GM13977 (cell line): ENCODE measurements at regions not wholly inside any gene's neighbourhood (a gene's known extent, or its start where the extent isn't known, plus 50 kb on each side); places are given as distances from the start of the nearest gene placed in this dataset.

Source experiments
- DNase-seq: peaks from one replicate; pipeline ENCODE4 v3.0.0; 2012; ENCODE audit warnings: low spot score
- in situ Hi-C: fragments of 300-500 bp; cut with MboI; formaldehyde crosslinking; loops from one replicate; pipeline ENCODE4 v1.12.0; 2022; ENCODE audit warnings: low sequenced_read_pairs, low pct_unique_long_range_greater_than_20kb, mixed read lengths, inconsistent platforms; ENCODE audit not compliant: unreplicated experiment
- TF ChIP-seq, protein P1 (sequence below): IDR thresholded peaks from 2 replicates; pipeline ENCODE4 v1.5.1; 2012; ENCODE audit warnings: mild to moderate bottlenecking, control low read depth; ENCODE audit not compliant: insufficient read depth; ENCODE audit errors: extremely low read depth, missing control alignments

DNA sequence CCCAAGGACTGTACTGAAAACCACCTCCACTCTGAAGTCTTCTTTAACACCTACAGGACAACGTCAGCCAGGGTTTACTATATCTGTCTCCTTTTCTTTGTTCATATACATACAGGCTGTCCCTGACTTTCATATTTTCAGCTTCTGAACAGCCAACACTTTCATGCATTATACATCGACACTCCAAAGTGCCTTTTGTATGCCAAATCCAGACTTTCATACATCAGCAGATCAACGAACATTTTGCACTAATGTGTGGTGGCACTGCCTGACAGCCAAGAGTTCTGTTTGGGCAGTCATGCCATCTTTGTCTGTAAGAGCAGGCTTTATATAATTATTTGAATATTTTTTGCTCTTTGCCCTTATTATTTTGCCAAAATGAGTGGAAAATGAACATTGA, 487.4 kb downstream of the CETN3 start:
- TF ChIP-seq, protein P1, sequence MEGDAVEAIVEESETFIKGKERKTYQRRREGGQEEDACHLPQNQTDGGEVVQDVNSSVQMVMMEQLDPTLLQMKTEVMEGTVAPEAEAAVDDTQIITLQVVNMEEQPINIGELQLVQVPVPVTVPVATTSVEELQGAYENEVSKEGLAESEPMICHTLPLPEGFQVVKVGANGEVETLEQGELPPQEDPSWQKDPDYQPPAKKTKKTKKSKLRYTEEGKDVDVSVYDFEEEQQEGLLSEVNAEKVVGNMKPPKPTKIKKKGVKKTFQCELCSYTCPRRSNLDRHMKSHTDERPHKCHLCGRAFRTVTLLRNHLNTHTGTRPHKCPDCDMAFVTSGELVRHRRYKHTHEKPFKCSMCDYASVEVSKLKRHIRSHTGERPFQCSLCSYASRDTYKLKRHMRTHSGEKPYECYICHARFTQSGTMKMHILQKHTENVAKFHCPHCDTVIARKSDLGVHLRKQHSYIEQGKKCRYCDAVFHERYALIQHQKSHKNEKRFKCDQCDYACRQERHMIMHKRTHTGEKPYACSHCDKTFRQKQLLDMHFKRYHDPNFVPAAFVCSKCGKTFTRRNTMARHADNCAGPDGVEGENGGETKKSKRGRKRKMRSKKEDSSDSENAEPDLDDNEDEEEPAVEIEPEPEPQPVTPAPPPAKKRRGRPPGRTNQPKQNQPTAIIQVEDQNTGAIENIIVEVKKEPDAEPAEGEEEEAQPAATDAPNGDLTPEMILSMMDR: no peak
- no peak for DNase-seq
- in situ Hi-C loops: no loop called here

DNA sequence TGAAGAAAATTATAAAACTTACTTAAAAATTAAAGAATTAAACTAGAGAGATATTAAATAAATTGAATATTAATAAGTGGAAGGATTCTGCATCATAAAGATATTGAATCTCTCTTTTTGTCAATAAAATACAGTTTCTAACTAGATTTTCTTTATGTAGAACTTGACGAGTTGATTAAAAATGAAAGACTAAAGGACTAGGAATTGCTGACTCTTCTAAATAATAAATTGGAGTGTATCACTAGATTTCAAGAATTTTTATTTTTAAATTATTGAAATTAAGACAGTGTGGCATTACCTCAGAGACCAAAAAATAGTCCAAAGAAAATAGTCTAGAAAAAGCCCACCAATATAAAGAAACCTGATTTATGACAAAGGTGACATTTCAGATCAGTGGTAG, 492.4 kb downstream of the CETN3 start:
- DNase-seq: no peak
- TF ChIP-seq, protein P1: no peak
- in situ Hi-C loops: no loop called here

DNA sequence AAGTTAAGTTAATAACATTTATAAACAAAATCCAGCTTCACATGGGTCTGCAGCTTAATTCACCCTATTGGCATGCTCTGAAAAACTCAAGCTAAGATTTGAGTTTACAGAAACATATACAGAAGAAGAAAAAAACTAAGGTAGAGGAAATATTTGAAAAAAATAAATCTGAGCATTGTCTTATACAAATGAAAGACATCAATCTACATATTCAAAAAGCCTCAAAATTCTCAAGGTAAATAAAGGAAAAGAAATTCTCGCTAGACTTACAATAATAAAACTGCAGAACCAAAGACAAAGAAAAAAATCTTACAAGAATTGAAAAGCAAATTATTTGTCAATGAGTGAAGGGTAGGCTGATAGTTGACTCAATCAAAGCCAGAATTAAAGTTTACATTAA, 493.4 kb downstream of the CETN3 start:
- no peak for DNase-seq
- TF ChIP-seq, protein P1: no peak
- in situ Hi-C loops: no loop called here

DNA sequence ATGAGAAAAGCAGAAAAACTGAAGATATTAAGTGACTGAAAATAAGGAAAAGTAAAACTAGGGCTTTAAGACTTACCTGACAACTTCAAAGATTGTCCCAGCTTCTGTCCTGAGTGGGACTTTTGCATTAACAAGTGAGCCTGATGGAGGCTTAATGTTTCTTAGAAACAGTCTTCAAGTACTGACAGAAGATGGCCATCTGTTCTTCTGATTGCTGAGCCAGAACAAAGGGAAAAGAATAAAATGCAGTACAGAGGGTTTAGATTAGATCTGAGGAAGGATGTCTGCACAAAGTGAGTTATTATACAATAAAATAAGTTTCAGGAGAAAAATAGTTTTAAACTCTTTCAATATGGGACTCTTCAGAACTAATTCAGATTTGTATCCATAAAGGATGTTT, 500.7 kb downstream of the CETN3 start:
- DNase-seq: no peak
- in situ Hi-C loops: no loop called here
- TF ChIP-seq, protein P1: no peak

DNA sequence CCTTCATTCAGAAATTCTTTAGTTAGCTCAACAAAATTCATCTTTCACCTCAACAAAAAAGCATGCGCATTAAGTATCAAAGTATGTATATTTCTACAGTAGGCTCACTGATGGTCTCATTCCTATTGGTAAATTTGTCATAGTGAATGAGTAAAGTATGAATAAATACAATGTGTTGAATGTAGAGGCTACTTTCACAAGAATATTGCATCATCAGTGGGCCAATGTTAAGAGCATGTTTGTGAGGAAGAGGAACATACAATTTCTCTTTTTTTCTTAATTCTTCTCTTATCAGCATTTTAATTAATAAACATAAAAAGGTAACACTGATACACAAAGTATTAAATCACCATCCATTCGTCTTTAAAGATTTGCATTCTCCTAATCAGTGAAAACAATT, 505.1 kb downstream of the CETN3 start:
- TF ChIP-seq, protein P1: no peak
- in situ Hi-C loops: no loop called here
- DNase-seq: no peak

DNA sequence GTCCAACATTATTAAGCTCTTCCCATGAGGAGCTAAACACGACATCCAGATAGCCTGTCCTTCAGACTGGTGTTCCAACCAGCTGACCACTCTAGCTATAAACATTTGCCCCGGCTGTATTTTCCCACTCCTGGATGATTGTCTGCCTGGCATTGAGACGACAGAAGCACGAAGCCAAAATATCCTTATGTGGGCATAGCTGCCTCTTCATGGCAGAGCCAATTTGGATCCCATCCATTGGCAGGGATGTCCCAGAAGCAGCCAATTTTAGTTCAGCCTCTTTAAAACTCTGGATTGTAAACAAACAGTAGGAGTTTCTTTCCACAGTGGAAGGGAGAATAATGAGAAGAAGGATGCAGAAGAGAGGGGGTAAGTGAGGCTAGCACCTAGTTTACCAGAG, 507.6 kb downstream of the CETN3 start:
- in situ Hi-C loops: no loop called here
- DNase-seq: no peak
- TF ChIP-seq, protein P1: no peak

DNA sequence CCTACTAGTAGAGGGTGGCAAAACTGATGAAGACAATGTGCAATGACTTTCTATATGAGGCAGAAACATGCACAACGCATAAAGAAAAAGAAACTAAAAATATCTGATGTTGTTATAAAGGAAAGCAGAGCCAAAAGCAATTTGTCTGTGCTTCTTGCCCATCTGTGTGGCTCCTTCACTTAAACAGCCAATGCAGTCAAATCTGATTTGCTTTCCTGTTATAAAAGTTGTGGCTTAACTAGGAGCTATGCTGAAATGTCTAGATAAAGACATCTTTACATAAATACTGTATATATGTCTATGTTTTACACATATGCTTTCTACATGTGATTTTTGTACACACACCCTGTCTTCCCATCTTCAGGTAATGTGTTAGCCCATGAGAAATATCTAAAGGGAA, 508.2 kb downstream of the CETN3 start:
- TF ChIP-seq, protein P1: no peak
- in situ Hi-C loops: no loop called here
- no peak for DNase-seq
